ENCODE measurements at regions not wholly inside any gene's neighbourhood (a gene's known extent, or its start where the extent isn't known, plus 50 kb on each side); places are given as distances from the start of the nearest gene placed in this dataset.

GRCh38 chr13:112183532-112184090 is 116.7 kb downstream of the SOX1 start:
- Histone ChIP-seq H3K9me2 (ENCODE audit: insufficient read depth, low read length) (no peaks in the 10 kb centered on the region), H3K27ac (ENCODE audit: low read length) (no peak overlapping the region), H3K36me3 (ENCODE audit: insufficient read depth, low read length) (no peaks in the 10 kb centered on the region), H3K4me3 (ENCODE audit: low read length) (no peak overlapping the region), H3K79me2 (replicated peaks; ENCODE audit: insufficient read depth, low read length) (no peaks in the 10 kb centered on the region), H3K9ac (ENCODE audit: low read length) (no peak overlapping the region), H4K20me1 (ENCODE audit: insufficient read depth) (no peaks in the 10 kb centered on the region), H3K27me3 (ENCODE audit: insufficient read depth, low read depth, low read length) (no peaks in the 10 kb centered on the region), H3K9me3 (ENCODE audit: low read length) (no peaks in the 10 kb centered on the region), H3K4me2 (ENCODE audit: low read length) (no peak overlapping the region), H2AFZ (ENCODE audit: low read depth, low read length) (no peak overlapping the region), H3F3A (ENCODE audit: insufficient read depth, low read length, poor library complexity, severe bottlenecking) (no peaks in the 10 kb centered on the region)
- TF ChIP-seq RAD21 (conservative IDR thresholded peaks at IDR 0.05) = no peak
- TF ChIP-seq MXI1 (conservative IDR thresholded peaks at IDR 0.05; ENCODE audit: poor library complexity, severe bottlenecking) = no peak
- TF ChIP-seq, protein P1, sequence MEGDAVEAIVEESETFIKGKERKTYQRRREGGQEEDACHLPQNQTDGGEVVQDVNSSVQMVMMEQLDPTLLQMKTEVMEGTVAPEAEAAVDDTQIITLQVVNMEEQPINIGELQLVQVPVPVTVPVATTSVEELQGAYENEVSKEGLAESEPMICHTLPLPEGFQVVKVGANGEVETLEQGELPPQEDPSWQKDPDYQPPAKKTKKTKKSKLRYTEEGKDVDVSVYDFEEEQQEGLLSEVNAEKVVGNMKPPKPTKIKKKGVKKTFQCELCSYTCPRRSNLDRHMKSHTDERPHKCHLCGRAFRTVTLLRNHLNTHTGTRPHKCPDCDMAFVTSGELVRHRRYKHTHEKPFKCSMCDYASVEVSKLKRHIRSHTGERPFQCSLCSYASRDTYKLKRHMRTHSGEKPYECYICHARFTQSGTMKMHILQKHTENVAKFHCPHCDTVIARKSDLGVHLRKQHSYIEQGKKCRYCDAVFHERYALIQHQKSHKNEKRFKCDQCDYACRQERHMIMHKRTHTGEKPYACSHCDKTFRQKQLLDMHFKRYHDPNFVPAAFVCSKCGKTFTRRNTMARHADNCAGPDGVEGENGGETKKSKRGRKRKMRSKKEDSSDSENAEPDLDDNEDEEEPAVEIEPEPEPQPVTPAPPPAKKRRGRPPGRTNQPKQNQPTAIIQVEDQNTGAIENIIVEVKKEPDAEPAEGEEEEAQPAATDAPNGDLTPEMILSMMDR (IDR thresholded peaks at IDR 0.05; ENCODE audit: poor library complexity, severe bottlenecking) = no peak
- no peak for TF ChIP-seq EP300 (conservative IDR thresholded peaks at IDR 0.05; ENCODE audit: poor library complexity, severe bottlenecking)
- TF ChIP-seq POLR2AphosphoS5 (IDR thresholded peaks at IDR 0.05) = no peak
- TF ChIP-seq EZH2 (IDR thresholded peaks at IDR 0.05; ENCODE audit: borderline replicate concordance, insufficient read depth, low read length, poor library complexity, severe bottlenecking) = no peak
- no peak for TF ChIP-seq TAF1 (IDR thresholded peaks at IDR 0.05; ENCODE audit: low read depth)

DNA sequence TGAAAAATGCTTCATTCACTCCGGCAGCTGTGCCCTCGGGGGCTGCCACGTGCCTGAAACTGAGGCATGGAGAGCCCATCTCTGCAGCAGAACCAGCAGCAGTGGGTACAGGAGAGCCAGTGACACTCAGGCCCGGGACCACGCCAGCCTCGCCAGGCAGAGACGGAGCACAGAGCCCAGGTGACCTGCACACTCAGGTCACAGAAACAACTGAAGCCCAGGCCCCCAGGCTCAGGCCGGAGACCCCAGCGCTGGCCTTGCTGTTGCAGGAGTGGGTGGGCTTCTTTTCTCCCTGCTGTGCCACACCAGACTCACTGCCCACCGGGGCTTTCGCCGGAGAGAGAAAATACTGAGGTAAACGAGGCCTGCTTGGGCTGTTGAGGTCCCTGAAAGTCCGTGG is 117.3 kb downstream of the SOX1 start:
- no peaks in the 10 kb centered on the region for H3K79me2 ChIP-seq (replicated peaks; ENCODE audit: insufficient read depth, low read length)
- no peak overlapping the region for H3K9ac ChIP-seq (ENCODE audit: low read length)
- no peaks in the 10 kb centered on the region for H3K36me3 ChIP-seq (ENCODE audit: insufficient read depth, low read length)
- H3K4me3 ChIP-seq (ENCODE audit: low read length) = no peak overlapping the region
- no peaks in the 10 kb centered on the region for H4K20me1 ChIP-seq (ENCODE audit: insufficient read depth)
- H3K4me2 ChIP-seq (ENCODE audit: low read length) = no peak overlapping the region
- no peaks in the 10 kb centered on the region for H3F3A ChIP-seq (ENCODE audit: insufficient read depth, low read length, poor library complexity, severe bottlenecking)
- no peaks in the 10 kb centered on the region for H3K27me3 ChIP-seq (ENCODE audit: insufficient read depth, low read depth, low read length)
- H2AFZ ChIP-seq (ENCODE audit: low read depth, low read length) = no peak overlapping the region
- H3K27ac ChIP-seq (ENCODE audit: low read length) = no peak overlapping the region
- no peaks in the 10 kb centered on the region for H3K9me3 ChIP-seq (ENCODE audit: low read length)
- H3K9me2 ChIP-seq (ENCODE audit: insufficient read depth, low read length) = no peaks in the 10 kb centered on the region
- TF ChIP-seq POLR2AphosphoS5 (IDR thresholded peaks at IDR 0.05) = no peak
- no peak for TF ChIP-seq RAD21 (conservative IDR thresholded peaks at IDR 0.05)
- no peak for TF ChIP-seq TAF1 (IDR thresholded peaks at IDR 0.05; ENCODE audit: low read depth)
- TF ChIP-seq, protein P1 (IDR thresholded peaks at IDR 0.05; ENCODE audit: poor library complexity, severe bottlenecking) = no peak
- TF ChIP-seq, protein P2, sequence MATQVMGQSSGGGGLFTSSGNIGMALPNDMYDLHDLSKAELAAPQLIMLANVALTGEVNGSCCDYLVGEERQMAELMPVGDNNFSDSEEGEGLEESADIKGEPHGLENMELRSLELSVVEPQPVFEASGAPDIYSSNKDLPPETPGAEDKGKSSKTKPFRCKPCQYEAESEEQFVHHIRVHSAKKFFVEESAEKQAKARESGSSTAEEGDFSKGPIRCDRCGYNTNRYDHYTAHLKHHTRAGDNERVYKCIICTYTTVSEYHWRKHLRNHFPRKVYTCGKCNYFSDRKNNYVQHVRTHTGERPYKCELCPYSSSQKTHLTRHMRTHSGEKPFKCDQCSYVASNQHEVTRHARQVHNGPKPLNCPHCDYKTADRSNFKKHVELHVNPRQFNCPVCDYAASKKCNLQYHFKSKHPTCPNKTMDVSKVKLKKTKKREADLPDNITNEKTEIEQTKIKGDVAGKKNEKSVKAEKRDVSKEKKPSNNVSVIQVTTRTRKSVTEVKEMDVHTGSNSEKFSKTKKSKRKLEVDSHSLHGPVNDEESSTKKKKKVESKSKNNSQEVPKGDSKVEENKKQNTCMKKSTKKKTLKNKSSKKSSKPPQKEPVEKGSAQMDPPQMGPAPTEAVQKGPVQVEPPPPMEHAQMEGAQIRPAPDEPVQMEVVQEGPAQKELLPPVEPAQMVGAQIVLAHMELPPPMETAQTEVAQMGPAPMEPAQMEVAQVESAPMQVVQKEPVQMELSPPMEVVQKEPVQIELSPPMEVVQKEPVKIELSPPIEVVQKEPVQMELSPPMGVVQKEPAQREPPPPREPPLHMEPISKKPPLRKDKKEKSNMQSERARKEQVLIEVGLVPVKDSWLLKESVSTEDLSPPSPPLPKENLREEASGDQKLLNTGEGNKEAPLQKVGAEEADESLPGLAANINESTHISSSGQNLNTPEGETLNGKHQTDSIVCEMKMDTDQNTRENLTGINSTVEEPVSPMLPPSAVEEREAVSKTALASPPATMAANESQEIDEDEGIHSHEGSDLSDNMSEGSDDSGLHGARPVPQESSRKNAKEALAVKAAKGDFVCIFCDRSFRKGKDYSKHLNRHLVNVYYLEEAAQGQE (IDR thresholded peaks at IDR 0.05; ENCODE audit: borderline replicate concordance) = no peak
- TF ChIP-seq EP300 (conservative IDR thresholded peaks at IDR 0.05; ENCODE audit: poor library complexity, severe bottlenecking) = no peak
- no peak for TF ChIP-seq SMC3 (conservative IDR thresholded peaks at IDR 0.05; ENCODE audit: poor library complexity)
- no peak for TF ChIP-seq MXI1 (conservative IDR thresholded peaks at IDR 0.05; ENCODE audit: poor library complexity, severe bottlenecking)
- TF ChIP-seq EZH2 (IDR thresholded peaks at IDR 0.05; ENCODE audit: borderline replicate concordance, insufficient read depth, low read length, poor library complexity, severe bottlenecking) = no peak

All from neural cell (in vitro differentiated cells).